ENCODE measurements at regions not wholly inside any gene's neighbourhood (a gene's known extent, or its start where the extent isn't known, plus 50 kb on each side); places are given as distances from the start of the nearest gene placed in this dataset.

DNA sequence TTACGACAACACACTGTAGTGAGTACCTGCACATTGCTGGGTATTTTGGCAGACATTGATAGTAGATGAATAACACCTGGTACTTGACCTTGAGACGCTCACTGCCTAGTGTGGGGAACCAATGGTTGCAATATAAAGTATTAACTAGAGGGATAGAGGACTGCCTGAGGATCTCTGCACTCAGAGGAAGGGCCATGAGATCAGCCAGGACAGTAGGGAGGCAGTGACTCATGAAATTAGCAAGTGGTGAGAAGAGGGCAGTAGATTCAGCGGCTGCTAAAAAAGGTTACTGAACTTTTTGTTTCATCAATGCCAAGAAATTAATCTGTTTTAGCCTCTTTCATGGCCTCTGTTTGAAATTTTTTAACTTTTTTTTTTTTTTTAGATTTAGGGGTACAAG lies 250.8 kb upstream of the TCF4 start:
- POLR2A ChIA-PET, result no interaction called here
- 33% methylated on average over 3 of the region's 3 CpGs for WGBS (ENCODE audit: insufficient coverage, insufficient replicate concordance, low lambda C conversion rate, missing lambda C conversion rate)
- Histone ChIP-seq H3K79me2 (ENCODE audit: control insufficient read depth, insufficient read depth, low read length) (no peaks in the 10 kb centered on the region), H2AFZ (ENCODE audit: control insufficient read depth, low read depth, low read length) (no peak overlapping the region), H3K4me3 (no peak overlapping the region), H3K27me3 (replicated peaks in 1 of 2; ENCODE audit: control insufficient read depth in 2 of 2, insufficient read depth in 2 of 2, low read length in 1 of 2) (no peaks in the 10 kb centered on the region), H3K9me3 (replicated peaks; ENCODE audit: control insufficient read depth, insufficient read depth, low read length) (no peaks in the 10 kb centered on the region; the same call in 2 of the 3 replicates), H4K20me1 (ENCODE audit: control insufficient read depth, insufficient read depth) (no peaks in the 10 kb centered on the region), H3K4me1 (ENCODE audit: control insufficient read depth, insufficient read depth, low read length) (no peaks in the 10 kb centered on the region), H3K27ac (ENCODE audit: control insufficient read depth, insufficient read depth) (no peak overlapping the region), H3K36me3 (ENCODE audit: control insufficient read depth in 2 of 2, insufficient read depth in 2 of 2, low read length in 1 of 2) (no peaks in the 10 kb centered on the region), H3K9ac (ENCODE audit: control insufficient read depth, insufficient read depth, low read length) (no peak overlapping the region), H3K4me2 (ENCODE audit: control insufficient read depth, insufficient read depth) (no peak overlapping the region)
- no TSS peak for BruUV-seq (replicated peaks)
- intact Hi-C loops (cut with micrococcal nuclease; ENCODE audit: unreplicated experiment), result no loop called here
- SMC1A ChIA-PET (ENCODE audit: uncharacterized antibody, unreplicated experiment), result no interaction called here
- RAD21 ChIA-PET (ENCODE audit: unreplicated experiment), result no interaction called here
- no peak for FAIRE-seq
- no peak for DNase-seq (ENCODE audit: low read depth, low spot score)
- in situ Hi-C loops (cut with MboI), result no loop called here
- ATAC-seq, result no peak
- CTCF ChIA-PET, result no interaction called here
- TF ChIP-seq CREB1 (IDR thresholded peaks at IDR 0.05; ENCODE audit: low read depth), result no peak
- no peak for TF ChIP-seq SMAD5 (IDR thresholded peaks at IDR 0.05; ENCODE audit: low read depth)
- no peak for TF ChIP-seq FOS (IDR thresholded peaks at IDR 0.05; ENCODE audit: borderline replicate concordance, extremely low read depth, insufficient read length)
- TF ChIP-seq ZNF274 (IDR thresholded peaks at IDR 0.05; ENCODE audit: insufficient read depth, insufficient read length), result no peak
- no peak for TF ChIP-seq POLR2A (IDR thresholded peaks at IDR 0.05; ENCODE audit: low read depth, low read length)
- TF ChIP-seq RBBP5 (conservative IDR thresholded peaks at IDR 0.05), result no peak
- TF ChIP-seq, protein P1, sequence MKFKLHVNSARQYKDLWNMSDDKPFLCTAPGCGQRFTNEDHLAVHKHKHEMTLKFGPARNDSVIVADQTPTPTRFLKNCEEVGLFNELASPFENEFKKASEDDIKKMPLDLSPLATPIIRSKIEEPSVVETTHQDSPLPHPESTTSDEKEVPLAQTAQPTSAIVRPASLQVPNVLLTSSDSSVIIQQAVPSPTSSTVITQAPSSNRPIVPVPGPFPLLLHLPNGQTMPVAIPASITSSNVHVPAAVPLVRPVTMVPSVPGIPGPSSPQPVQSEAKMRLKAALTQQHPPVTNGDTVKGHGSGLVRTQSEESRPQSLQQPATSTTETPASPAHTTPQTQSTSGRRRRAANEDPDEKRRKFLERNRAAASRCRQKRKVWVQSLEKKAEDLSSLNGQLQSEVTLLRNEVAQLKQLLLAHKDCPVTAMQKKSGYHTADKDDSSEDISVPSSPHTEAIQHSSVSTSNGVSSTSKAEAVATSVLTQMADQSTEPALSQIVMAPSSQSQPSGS (IDR thresholded peaks at IDR 0.05; ENCODE audit: low read length), result no peak
- TF ChIP-seq CBX5 (IDR thresholded peaks at IDR 0.05; ENCODE audit: low read depth), result no peak
- TF ChIP-seq RAD21 (IDR thresholded peaks at IDR 0.05; ENCODE audit: insufficient read depth, low read depth, low read length), result no peak
- TF ChIP-seq, protein P2, sequence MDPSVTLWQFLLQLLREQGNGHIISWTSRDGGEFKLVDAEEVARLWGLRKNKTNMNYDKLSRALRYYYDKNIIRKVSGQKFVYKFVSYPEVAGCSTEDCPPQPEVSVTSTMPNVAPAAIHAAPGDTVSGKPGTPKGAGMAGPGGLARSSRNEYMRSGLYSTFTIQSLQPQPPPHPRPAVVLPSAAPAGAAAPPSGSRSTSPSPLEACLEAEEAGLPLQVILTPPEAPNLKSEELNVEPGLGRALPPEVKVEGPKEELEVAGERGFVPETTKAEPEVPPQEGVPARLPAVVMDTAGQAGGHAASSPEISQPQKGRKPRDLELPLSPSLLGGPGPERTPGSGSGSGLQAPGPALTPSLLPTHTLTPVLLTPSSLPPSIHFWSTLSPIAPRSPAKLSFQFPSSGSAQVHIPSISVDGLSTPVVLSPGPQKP (IDR thresholded peaks at IDR 0.05; ENCODE audit: low read depth, low read length), result no peak
